ENCODE measurements at regions not wholly inside any gene's neighbourhood (a gene's known extent, or its start where the extent isn't known, plus 50 kb on each side); places are given as distances from the start of the nearest gene placed in this dataset.

- TF ChIP-seq POLR2A (IDR thresholded peaks at IDR 0.05) (no peak), CTCF (IDR thresholded peaks at IDR 0.05) (no peak), POLR2AphosphoS5 (IDR thresholded peaks at IDR 0.05) (no peak)
Measured at GRCh38 chr6:101077344-101077743, 196.2 kb upstream of the ASCC3 start.
